ENCODE measurements at regions not wholly inside any gene's neighbourhood (a gene's known extent, or its start where the extent isn't known, plus 50 kb on each side); places are given as distances from the start of the nearest gene placed in this dataset.

GRCh38 chrX:20515841-20516461 lies 249.2 kb upstream of the RPS6KA3 start:
- no peak for DNase-seq

GRCh38 chrX:20514358-20514757 lies 247.6 kb upstream of the RPS6KA3 start:
- no peak for DNase-seq

DNA sequence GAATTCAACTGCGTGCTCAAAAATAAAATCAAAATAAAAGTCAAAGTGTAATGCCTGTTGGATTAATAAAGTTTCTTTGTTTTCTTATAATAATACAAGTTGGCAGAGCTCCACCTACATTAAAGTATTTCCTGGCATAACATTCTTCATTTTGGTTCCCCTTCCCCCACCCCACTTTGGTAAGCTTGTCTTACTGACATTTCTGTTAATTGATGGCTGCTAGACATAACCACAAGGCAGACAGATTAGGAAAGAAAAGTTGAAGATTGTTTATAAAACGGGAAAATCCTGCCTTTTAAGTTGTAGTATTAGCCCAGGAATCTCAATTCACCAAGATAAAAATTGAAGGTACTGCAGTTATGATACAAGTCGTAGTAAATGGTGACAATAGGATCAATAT lies 246.5 kb upstream of the RPS6KA3 start:
- no peak for DNase-seq

GRCh38 chrX:20511792-20512191 lies 245.1 kb upstream of the RPS6KA3 start:
- DNase-seq, result no peak

- DNase-seq, result no peak
Observed at GRCh38 chrX:20507901-20508620, 241.4 kb upstream of the RPS6KA3 start.

GRCh38 chrX:20506739-20507138 lies 240.0 kb upstream of the RPS6KA3 start:
- DNase-seq, result no peak

DNA sequence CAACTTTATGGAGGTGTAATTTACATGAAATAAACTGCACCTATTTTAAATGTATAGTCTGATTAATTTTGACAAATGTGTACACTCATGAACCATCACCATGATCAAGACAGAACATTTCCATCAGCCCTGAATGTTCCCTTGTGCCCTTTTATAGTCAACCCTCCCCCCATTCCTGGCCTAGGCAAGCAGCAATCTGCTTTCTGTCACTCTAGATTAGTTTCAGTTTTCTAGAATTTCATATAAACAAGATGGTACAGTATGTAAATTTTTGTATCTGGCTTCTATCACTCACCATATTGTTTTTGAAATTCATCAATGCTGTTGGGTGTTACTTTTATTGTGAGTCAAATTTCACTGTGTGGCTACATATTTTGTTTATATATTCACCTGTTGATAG lies 234.2 kb upstream of the RPS6KA3 start:
- no peak for DNase-seq

DNA sequence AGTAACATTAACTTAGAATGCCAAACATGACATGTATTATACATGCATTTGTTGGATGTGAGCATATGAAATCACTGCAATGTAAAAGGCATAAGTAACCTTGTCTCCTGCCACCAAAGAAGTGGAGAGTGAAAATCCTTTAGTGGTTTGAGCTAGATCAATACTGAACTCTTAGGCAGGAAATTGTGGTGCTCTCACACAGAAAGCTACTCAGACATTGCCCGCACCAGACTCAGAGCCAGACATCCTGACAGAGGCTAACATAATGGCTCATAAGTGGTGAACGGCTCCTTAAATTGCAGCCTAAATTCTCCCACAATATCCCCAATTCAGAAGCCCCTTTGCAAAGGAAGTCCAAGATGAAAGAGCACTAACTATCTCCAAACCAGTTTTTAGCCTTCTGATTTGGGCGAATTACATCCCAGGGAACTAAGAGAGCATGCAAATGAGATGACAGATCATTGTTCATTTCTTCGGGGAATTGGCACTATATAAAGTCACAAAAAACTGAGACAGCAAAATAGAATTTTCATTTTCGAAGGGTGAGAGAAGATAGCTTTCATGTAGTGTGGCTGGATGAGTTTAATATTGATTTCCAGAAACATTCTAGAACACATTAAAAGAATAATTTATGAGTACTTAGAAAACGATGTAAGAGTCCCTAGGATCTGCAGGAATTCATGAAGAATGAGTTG lies 233.6 kb upstream of the RPS6KA3 start:
- DNase-seq, result no peak

DNA sequence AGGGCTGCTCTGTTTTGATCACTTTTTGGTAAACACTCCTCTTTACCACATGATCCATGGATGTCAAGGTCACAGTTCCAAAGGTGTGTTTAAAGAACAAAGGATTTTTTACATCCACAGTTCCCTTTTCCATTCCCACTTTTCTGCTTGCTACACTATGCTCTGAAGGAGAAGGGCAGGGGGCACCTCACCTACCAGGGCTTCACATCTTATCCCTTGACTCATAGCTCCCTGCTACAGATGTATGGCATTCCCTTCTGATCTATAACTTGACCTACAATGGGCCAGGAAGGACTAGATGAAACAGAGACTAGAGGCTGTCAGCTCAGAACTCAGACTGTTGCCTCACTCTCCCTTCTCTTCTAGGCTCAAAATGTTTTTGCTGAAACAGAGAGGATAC lies 233.1 kb upstream of the RPS6KA3 start:
- DNase-seq, result no peak

DNA sequence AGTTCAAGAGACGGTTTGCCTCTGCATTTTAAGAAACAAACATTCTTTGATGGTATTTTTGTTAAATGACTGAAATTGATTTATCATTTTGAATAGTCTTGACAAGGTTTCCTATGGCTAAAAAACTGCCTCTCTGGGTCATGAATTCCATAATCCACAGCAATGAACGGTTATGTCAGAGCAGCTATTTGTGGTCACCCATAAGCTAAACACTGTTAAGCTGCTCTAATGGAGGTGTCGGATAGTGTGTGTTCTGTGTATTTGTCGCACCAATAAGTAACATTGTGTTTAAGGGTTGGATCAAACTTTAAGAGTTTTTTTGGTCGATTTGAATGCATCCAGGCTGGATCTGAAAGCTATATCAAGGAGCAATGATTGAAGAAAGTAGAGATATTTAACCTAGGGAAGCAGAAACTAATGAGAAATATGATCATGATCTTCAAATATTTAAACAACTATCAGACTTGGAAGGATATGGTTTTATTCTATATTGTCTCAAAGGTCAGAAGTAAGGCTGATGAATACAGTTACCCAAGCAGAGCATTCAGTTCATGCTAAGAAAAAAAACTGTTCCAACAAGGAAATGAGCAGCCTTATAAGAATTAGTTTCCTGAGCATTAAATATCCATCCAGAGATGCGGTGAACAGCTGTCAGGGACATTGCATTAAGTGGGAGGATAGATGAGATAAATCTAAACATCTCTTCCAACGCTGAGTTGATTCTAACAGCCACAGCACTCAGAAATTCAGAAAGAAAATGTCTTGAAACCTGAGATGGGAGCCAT lies 232.3 kb upstream of the RPS6KA3 start:
- no peak for DNase-seq

DNA sequence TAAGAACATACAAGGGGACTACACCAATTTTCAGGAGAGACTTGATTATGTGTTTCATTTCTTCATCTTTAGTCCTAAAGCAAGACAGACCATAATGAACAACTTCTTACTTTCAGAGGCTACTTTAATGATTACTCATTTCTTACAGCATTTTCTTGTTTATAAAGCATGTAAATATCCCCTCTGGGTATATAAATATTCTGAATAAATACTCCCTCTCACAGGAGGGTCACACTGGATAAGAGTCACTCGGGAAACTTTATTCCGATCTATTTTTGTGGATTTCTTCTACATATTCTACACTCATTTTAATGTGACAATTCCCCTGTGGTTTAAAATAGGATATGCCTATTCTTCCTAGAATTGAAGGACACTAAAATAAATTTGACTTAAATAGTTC lies 228.9 kb upstream of the RPS6KA3 start:
- no peak for DNase-seq

DNA sequence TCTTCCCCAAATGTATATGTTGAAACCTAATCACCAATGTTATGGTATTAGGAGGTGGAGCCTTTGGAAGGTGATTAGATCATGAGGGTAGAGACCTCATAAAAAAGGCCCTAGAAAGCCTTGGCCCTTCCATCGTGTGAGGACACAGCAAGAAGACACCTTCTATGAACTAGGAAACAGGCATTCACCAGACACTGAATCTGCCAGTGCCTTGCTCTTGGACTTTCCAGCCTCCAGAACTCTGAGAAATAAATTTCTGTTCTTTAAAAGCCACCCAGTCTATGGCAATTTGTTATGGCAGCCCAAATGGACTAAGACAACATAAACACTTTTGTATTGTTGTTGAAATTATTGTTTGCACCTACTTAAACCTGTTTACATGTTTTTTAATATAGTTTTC lies 221.8 kb upstream of the RPS6KA3 start:
- no peak for DNase-seq

DNA sequence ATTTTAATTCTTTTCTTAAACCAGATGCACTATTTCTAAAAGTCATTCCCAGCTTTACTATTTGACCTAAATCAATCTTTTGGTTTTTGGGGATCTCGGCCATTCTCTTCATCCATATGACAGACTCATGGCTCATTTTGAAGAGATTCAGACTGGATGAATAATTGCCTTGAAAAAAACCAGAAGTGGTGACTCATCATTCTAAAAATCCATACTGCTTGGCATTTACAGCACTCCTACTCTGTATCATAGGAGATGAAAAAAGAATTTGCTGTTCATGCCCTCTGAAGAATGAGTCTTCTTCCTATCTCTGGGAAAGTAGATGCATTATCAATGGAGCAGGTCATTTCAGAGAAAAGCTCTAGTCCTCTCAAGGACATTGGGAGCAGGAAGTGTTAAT lies 220.5 kb upstream of the RPS6KA3 start:
- DNase-seq, result no peak

GRCh38 chrX:20481632-20482031 lies 214.9 kb upstream of the RPS6KA3 start:
- no peak for DNase-seq

DNA sequence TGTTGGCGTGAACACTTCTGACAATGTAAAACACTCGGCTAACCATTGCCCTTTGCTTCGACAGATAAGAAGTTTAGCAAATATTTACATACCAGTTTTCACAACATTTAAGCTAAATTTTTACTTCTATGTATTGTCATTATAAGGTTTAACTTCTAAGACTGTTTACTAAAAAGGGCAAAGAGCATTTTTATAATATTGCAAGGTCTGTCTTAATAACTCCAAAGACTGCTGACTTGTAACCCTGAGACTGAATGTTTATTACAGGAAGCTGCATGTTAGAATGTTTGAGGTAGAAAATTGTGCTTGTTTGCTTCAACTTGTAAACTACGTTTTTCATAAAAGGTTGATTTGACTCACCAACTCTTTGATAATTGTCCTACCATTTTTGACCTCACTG lies 213.2 kb upstream of the RPS6KA3 start:
- DNase-seq, result no peak

DNA sequence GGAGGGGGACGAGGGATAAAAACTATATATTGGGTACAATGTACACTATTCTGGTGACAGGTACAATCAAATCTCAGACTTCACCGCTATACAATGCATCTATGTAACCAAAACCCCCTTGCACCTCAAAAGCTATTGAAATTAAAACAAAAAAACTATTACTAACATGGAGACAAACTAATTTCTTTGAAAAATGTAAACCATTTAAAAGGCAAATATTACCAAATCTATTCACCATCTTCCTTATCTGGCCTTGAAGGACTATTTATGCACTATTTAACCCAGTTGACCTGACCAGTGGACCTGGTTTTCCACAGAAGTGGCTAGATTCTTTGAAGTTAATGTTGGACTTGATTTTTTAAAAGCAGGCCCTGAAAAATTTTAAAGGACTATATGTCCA lies 212.3 kb upstream of the RPS6KA3 start:
- no peak for DNase-seq

- DNase-seq, result no peak
Observed at GRCh38 chrX:20477836-20478524, 211.3 kb upstream of the RPS6KA3 start.

DNA sequence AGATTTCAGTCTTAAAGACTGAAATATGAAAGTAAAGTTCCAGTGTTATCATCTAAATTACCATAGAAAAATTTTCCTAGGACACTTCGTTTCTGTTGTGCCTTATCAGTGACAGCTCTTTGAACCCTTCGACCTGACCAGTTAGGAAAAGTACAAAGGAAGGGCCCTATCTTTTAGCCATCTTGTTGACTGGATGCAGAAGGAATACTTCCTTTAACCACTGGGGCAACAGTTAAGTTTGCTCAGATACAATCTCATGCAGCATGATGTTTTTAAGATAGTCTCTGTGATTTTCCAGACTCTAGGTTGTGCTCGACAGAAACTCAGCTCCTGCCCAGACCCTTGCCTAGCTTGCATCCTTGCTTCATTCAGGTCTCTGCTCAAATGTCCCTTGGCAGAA lies 210.5 kb upstream of the RPS6KA3 start:
- no peak for DNase-seq

- no peak for DNase-seq
Observed at GRCh38 chrX:20472620-20473258, 206.0 kb upstream of the RPS6KA3 start.

DNA sequence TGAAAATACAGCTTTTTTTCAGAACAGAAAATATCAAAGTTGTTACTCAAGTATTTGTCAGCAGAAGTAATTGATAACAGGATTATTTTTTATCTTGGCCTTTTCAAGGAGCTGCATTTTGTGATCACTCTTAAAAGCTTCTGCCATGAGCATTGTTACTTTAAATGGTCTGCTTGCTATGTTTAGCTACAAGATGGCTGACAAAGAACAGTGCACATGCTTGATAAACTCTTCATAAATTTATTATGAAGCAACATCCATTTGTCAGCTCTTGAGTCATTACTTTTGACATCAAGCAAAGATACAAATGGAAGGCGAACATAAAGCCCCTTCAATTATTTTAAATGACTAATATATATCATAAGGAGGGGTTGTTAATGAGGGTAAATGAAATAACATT lies 205.4 kb upstream of the RPS6KA3 start:
- DNase-seq, result no peak

GRCh38 chrX:20471483-20471882 lies 204.8 kb upstream of the RPS6KA3 start:
- no peak for DNase-seq

DNA sequence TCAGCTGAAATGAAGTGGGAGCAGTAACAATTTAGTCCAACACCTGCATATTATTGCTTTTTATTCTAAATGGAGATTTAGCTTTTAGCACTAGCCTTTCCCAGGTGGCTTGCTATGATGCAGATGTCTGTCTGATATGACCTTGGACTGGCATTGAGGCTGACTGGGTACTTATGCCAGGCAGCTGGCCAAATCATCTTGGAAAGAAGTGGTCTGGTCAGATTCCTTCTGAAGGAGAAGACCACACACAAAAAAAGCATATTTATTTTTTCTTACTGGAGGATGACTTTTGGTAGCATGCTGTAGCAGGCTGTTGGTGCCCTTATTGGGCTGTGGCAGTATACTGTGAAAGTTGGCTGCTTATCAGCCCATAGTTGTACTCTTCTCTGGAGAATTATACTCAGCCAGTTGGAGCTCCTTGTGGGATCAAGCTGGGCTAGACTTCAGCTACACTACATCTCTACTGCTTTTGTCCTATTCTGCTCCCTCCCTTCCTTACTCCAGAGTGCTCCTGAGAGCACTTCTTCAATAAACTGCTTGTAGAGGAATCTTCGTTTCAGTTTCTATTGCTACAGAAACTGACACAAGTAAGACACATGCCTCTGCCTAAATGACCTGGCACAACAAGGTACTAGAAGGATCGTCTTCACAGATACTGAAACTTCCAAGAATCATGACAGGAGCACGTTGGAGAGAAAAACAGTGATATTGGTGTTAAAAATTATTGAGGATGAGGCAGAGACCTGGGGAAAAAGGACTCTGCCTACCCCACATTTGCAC lies 196.8 kb upstream of the RPS6KA3 start:
- no peak for DNase-seq

All from activated naive CD4-positive, alpha-beta T cell treated with anti-CD3 and anti-CD28 coated beads, Interleukin-2, amount 50 U/mL, for 16 hours (primary cell).